ENCODE measurements at regions not wholly inside any gene's neighbourhood (a gene's known extent, or its start where the extent isn't known, plus 50 kb on each side); places are given as distances from the start of the nearest gene placed in this dataset.

DNA sequence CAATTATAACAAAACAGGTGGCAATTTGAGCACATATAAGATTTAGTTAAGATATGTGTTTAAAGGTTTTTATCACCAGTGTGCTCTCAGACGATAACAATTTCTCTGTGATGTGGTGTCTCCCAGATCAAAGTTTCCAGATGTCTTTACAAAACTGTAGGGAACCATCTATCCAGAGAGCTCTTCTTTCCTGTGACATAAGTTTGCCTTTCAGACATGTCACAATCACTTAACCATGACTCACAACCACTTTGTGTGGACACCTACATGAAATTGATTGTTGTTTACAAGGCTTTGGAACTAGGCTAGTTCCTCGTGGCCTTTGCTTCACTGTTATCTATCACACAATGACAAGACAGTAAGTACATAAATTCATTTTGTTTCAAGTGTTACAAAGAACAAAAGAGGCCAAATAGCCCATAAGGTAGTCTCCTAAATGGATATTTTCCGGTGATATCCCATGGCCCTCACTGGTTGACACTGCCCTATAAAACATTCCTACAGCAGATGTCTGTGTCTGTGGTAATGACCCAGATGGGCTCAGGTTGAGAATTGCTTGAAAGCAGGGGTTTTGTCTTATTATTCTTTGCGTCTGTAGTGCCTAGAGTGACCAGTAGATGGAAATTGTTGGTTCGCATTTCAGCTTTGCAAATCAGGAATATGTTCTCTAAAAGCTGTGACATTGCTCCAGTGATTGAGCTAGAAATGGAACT lies 297.8 kb upstream of the FAM241A start:
- Histone ChIP-seq H3K27me3 (ENCODE audit: insufficient read depth, low read depth, low read length) (no peaks in the 10 kb centered on the region), H4K20me1 (ENCODE audit: insufficient read depth) (no peaks in the 10 kb centered on the region), H3K4me2 (ENCODE audit: low read length) (no peak overlapping the region), H3K9me2 (ENCODE audit: insufficient read depth, low read length) (no peaks in the 10 kb centered on the region), H3K4me3 (ENCODE audit: low read length) (no peak overlapping the region), H3K79me2 (replicated peaks; ENCODE audit: insufficient read depth, low read length) (no peaks in the 10 kb centered on the region), H3K9me3 (ENCODE audit: low read length) (no peaks in the 10 kb centered on the region), H3F3A (ENCODE audit: insufficient read depth, low read length, poor library complexity, severe bottlenecking) (no peaks in the 10 kb centered on the region), H3K9ac (ENCODE audit: low read length) (no peak overlapping the region), H3K27ac (ENCODE audit: low read length) (no peak overlapping the region), H2AFZ (ENCODE audit: low read depth, low read length) (no peak overlapping the region), H3K36me3 (ENCODE audit: insufficient read depth, low read length) (no peaks in the 10 kb centered on the region)
- no peak for TF ChIP-seq EZH2 (IDR thresholded peaks at IDR 0.05; ENCODE audit: borderline replicate concordance, insufficient read depth, low read length, poor library complexity, severe bottlenecking)
- no peak for TF ChIP-seq MXI1 (conservative IDR thresholded peaks at IDR 0.05; ENCODE audit: poor library complexity, severe bottlenecking)
- no peak for TF ChIP-seq RAD21 (conservative IDR thresholded peaks at IDR 0.05)
- TF ChIP-seq EP300 (conservative IDR thresholded peaks at IDR 0.05; ENCODE audit: poor library complexity, severe bottlenecking) = no peak
- TF ChIP-seq POLR2AphosphoS5 (IDR thresholded peaks at IDR 0.05) = no peak
- TF ChIP-seq, protein P1, sequence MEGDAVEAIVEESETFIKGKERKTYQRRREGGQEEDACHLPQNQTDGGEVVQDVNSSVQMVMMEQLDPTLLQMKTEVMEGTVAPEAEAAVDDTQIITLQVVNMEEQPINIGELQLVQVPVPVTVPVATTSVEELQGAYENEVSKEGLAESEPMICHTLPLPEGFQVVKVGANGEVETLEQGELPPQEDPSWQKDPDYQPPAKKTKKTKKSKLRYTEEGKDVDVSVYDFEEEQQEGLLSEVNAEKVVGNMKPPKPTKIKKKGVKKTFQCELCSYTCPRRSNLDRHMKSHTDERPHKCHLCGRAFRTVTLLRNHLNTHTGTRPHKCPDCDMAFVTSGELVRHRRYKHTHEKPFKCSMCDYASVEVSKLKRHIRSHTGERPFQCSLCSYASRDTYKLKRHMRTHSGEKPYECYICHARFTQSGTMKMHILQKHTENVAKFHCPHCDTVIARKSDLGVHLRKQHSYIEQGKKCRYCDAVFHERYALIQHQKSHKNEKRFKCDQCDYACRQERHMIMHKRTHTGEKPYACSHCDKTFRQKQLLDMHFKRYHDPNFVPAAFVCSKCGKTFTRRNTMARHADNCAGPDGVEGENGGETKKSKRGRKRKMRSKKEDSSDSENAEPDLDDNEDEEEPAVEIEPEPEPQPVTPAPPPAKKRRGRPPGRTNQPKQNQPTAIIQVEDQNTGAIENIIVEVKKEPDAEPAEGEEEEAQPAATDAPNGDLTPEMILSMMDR (IDR thresholded peaks at IDR 0.05; ENCODE audit: poor library complexity, severe bottlenecking) = no peak
- no peak for TF ChIP-seq TAF1 (IDR thresholded peaks at IDR 0.05; ENCODE audit: low read depth)
- TF ChIP-seq, protein P2, sequence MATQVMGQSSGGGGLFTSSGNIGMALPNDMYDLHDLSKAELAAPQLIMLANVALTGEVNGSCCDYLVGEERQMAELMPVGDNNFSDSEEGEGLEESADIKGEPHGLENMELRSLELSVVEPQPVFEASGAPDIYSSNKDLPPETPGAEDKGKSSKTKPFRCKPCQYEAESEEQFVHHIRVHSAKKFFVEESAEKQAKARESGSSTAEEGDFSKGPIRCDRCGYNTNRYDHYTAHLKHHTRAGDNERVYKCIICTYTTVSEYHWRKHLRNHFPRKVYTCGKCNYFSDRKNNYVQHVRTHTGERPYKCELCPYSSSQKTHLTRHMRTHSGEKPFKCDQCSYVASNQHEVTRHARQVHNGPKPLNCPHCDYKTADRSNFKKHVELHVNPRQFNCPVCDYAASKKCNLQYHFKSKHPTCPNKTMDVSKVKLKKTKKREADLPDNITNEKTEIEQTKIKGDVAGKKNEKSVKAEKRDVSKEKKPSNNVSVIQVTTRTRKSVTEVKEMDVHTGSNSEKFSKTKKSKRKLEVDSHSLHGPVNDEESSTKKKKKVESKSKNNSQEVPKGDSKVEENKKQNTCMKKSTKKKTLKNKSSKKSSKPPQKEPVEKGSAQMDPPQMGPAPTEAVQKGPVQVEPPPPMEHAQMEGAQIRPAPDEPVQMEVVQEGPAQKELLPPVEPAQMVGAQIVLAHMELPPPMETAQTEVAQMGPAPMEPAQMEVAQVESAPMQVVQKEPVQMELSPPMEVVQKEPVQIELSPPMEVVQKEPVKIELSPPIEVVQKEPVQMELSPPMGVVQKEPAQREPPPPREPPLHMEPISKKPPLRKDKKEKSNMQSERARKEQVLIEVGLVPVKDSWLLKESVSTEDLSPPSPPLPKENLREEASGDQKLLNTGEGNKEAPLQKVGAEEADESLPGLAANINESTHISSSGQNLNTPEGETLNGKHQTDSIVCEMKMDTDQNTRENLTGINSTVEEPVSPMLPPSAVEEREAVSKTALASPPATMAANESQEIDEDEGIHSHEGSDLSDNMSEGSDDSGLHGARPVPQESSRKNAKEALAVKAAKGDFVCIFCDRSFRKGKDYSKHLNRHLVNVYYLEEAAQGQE (IDR thresholded peaks at IDR 0.05; ENCODE audit: borderline replicate concordance) = no peak
- TF ChIP-seq SMC3 (conservative IDR thresholded peaks at IDR 0.05; ENCODE audit: poor library complexity) = no peak

DNA sequence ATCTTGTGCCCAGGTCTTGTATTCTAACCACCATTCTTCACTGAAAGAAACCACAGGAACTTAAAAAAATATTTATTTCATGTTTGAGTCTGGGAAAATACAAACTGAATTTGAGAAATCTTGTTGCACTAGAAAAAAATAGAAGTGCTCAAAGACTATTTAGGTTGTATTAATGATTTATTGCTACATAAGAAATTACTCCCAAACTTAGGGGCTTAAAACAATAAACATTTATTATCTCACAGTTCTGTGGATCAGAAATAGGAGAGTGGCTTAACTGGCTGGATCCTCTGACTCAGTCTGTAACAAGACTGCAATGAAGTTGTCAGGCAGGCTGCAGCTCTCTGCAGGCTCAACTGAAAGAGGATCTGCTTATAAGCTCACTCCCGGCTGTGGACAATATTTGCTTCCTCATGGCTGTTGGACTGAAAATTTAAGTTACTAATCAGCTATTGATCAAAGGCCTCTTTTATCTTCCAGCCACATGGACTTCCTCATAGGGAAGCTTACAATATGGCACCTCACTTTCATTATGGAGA lies 295.4 kb upstream of the FAM241A start:
- H3K27me3 ChIP-seq (ENCODE audit: insufficient read depth, low read depth, low read length) = no peaks in the 10 kb centered on the region
- no peaks in the 10 kb centered on the region for H3F3A ChIP-seq (ENCODE audit: insufficient read depth, low read length, poor library complexity, severe bottlenecking)
- H3K27ac ChIP-seq (ENCODE audit: low read length) = no peak overlapping the region
- no peaks in the 10 kb centered on the region for H3K9me3 ChIP-seq (ENCODE audit: low read length)
- H3K79me2 ChIP-seq (replicated peaks; ENCODE audit: insufficient read depth, low read length) = no peaks in the 10 kb centered on the region
- no peak overlapping the region for H3K4me3 ChIP-seq (ENCODE audit: low read length)
- TF ChIP-seq POLR2AphosphoS5 (IDR thresholded peaks at IDR 0.05) (no peak), EZH2 (IDR thresholded peaks at IDR 0.05; ENCODE audit: borderline replicate concordance, insufficient read depth, low read length, poor library complexity, severe bottlenecking) (no peak), TAF1 (IDR thresholded peaks at IDR 0.05; ENCODE audit: low read depth) (no peak), SMC3 (conservative IDR thresholded peaks at IDR 0.05; ENCODE audit: poor library complexity) (no peak), EP300 (conservative IDR thresholded peaks at IDR 0.05; ENCODE audit: poor library complexity, severe bottlenecking) (no peak), RAD21 (conservative IDR thresholded peaks at IDR 0.05) (no peak), MXI1 (conservative IDR thresholded peaks at IDR 0.05; ENCODE audit: poor library complexity, severe bottlenecking) (no peak)
- TF ChIP-seq, protein P1 (IDR thresholded peaks at IDR 0.05; ENCODE audit: poor library complexity, severe bottlenecking) = no peak
- TF ChIP-seq, protein P2 (IDR thresholded peaks at IDR 0.05; ENCODE audit: borderline replicate concordance) = no peak
- no peaks in the 10 kb centered on the region for H4K20me1 ChIP-seq (ENCODE audit: insufficient read depth)
- H3K9ac ChIP-seq (ENCODE audit: low read length) = no peak overlapping the region
- no peak overlapping the region for H3K4me2 ChIP-seq (ENCODE audit: low read length)
- H2AFZ ChIP-seq (ENCODE audit: low read depth, low read length) = no peak overlapping the region
- H3K9me2 ChIP-seq (ENCODE audit: insufficient read depth, low read length) = no peaks in the 10 kb centered on the region
- H3K36me3 ChIP-seq (ENCODE audit: insufficient read depth, low read length) = no peaks in the 10 kb centered on the region
